WI38 (cell line): ENCODE measurements at regions not wholly inside any gene's neighbourhood (a gene's known extent, or its start where the extent isn't known, plus 50 kb on each side); places are given as distances from the start of the nearest gene placed in this dataset.

Source experiments
- H3K4me3 ChIP-seq: 2 replicates; pipeline ENCODE4 v1.5.1; 2011; ENCODE audit warnings: low read depth, mild to moderate bottlenecking, control low read depth, low read length
- TF ChIP-seq, protein P1 (sequence below): IDR thresholded peaks from 2 replicates; pipeline ENCODE4 v1.5.1; 2012; ENCODE audit warnings: low read depth, mild to moderate bottlenecking, control low read depth, low read length

DNA sequence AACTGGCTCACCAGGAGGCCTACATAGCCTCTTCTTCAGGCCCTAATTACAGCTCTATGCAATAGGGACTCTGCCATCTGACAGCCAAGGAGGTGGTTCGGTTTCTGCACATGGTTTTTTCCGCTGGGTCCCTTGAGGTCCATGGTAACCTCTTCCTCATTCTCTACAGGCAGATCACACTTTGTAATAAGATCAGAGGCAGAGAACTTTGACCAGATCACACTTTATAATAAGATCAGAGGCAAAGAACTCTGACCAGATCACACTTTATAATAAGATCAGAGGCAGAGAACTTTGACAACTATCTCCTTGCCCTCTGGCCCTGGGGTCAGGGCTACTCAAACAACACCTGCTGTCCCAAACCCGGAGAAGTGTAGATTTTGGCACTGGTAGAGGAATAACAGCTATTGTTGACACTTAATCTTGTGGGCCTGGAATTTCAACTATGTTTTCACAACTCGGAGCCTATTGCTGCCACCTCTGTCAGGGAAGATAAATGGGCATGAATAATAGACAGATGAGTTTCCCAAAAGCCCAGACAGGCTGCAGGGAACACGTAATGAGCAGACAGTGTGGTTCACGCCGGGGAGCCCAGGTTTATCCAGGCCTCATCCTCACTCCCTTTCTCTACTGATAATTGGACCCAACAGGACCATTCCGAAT lies 246.1 kb downstream of the UQCRFS1 start:
- no peak overlapping the region for H3K4me3 ChIP-seq
- TF ChIP-seq, protein P1, sequence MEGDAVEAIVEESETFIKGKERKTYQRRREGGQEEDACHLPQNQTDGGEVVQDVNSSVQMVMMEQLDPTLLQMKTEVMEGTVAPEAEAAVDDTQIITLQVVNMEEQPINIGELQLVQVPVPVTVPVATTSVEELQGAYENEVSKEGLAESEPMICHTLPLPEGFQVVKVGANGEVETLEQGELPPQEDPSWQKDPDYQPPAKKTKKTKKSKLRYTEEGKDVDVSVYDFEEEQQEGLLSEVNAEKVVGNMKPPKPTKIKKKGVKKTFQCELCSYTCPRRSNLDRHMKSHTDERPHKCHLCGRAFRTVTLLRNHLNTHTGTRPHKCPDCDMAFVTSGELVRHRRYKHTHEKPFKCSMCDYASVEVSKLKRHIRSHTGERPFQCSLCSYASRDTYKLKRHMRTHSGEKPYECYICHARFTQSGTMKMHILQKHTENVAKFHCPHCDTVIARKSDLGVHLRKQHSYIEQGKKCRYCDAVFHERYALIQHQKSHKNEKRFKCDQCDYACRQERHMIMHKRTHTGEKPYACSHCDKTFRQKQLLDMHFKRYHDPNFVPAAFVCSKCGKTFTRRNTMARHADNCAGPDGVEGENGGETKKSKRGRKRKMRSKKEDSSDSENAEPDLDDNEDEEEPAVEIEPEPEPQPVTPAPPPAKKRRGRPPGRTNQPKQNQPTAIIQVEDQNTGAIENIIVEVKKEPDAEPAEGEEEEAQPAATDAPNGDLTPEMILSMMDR, result no peak

DNA sequence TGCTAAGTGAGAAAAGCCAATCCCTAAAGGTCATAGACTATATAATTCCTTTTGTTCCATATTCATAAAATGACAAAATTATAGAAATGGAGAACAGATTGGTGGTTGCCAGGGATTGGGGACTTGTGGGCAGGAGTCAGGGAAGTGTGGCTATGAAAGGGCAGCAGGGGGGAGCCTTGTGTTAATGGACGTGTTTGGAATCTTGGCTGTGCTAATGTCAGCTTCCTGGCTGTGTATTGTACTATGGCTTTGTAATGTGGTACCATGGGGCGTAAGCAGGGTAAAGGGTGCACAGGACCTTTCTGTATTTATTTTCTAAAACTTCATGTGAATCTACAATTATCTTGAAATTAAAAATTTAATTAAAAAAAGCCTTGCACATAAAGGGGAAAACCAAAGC lies 248.5 kb downstream of the UQCRFS1 start:
- no peak overlapping the region for H3K4me3 ChIP-seq
- TF ChIP-seq, protein P1, result no peak

DNA sequence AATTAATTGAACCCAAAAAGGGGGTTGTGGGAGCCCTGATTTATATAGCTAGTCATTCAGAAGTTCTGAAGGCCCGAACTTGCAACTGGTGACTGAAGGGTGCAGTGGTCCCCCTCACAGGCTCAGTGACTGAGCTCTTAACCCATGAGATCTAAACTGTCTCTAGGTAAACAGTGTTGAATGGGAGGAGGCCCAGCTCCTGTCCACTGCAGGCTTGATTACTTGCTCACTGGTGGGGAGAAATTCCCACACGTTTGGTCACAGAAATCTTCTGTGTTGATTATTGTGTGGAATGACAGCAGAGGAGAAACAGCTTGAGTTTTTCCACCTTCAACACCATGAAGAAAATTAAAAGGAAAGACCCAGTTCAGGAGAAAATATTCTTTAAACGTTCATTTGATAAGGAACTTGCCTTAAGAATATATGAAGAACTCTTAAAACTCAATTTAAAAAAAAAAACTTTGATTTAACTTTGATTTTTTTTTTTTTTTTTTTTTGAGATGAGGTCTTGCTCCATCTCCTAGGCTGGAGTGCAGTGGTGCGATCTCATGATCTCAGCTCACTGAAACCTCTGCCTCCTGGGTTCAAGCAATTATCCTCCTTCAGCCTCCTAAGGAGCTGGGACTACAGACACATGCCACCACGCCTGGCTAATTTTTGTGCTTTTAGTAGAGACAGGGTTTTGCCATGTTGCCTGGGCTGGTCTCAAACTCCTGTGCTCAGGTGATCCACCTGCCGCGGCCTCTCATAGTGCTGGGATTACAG lies 249.3 kb downstream of the UQCRFS1 start:
- no peak overlapping the region for H3K4me3 ChIP-seq
- TF ChIP-seq, protein P1, result no peak

DNA sequence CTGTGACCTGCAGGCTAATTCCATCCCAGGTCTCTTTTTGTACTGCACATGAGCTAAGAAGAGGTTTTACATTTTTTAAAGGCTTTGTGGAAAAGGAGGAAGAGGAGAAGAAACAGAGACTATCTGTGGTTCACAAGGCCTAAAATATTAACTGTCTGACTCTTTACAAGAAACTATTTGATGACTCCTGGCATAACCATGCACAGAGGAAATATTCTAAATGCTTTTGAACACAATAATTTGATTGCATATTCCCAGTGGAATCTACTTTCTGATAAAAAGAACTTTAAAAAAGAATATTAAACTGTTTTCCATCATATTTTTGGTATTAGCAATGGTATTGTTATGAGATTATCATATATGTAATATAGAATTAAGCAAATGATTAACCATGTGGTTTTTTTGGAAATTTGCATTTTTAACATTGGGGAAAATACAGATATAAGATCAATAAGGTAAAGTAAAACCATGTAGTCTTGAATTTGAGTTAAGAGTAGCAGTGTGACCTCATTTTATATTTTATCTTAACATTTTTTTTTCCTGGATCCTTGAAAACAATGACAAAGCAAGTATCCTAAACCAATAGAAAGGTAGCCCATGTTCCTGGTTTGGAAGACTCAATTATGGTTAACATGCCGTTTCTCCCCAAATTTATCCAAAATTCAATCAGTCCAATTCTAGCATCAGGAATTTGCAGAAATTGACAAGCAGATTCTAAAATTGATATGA lies 251.0 kb downstream of the UQCRFS1 start:
- TF ChIP-seq, protein P1, result no peak
- H3K4me3 ChIP-seq, result no peak overlapping the region

DNA sequence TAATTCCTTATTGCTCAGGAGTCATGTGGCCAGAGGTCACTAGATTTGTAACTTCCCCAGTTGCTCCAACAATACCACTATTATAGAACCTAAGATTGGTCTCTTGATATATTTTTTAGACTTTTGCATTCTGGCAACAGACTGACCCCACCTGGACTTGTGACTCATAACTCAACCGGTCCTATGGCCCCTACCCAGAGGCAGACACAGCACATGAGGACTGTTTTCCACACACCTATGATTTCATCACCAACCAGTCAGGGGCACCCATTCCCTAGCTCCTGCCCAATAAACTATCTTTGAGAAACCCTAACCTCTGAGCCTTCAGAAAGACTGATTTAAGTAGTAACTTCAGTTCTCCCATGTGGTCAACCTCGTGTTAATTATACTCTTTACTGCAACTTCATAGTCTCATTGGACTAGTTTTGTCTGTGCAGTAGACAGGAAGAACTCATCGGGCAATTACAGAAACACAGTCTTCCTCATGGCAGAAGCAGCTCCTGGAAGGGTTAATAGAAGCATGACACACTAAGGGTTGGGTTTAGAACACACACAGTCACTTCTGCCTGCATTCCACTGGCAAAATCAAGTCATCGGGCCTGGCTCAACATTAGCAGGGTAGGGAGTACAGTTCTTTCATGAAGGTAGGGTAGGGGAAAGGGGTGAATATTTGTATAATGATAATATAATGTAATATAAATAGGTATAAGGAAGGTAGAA lies 251.8 kb downstream of the UQCRFS1 start:
- TF ChIP-seq, protein P1, result no peak
- no peak overlapping the region for H3K4me3 ChIP-seq

DNA sequence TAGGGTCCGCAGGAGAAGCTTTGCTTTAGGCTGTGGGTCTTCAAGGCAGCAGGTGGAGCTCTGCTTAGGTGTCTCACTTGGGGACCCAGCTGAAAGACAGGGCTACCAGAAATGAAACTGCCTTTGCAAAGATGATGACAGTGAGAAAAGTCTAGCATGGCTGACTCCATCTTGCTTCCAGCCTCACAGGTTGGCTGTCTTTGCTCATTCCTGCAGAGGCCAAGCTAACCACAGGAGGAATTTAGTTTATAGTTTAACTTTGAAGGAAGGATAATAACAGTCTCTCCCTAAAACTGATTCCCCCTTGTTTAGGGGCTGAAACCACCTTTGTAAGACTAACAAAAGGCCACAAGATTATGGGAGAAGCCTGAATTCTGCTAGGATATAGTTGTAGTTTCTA lies 252.4 kb downstream of the UQCRFS1 start:
- H3K4me3 ChIP-seq, result no peak overlapping the region
- TF ChIP-seq, protein P1, result no peak
